Neuronal stem cell (in vitro differentiated cells): ENCODE measurements at regions not wholly inside any gene's neighbourhood (a gene's known extent, or its start where the extent isn't known, plus 50 kb on each side); places are given as distances from the start of the nearest gene placed in this dataset.

Experiments used
- DNase-seq: peaks from one replicate; pipeline ENCODE4 v3.0.0-alpha.2; 2013; ENCODE audit warnings: low spot score
- H2AFZ ChIP-seq: one replicate; pipeline ENCODE4 v1.6.1; 2013; ENCODE audit warnings: mild to moderate bottlenecking, low read length, inconsistent platforms
- H2AK5ac ChIP-seq: 2 replicates; pipeline ENCODE4 v1.6.1; 2013; ENCODE audit warnings: low read depth, mild to moderate bottlenecking, inconsistent platforms, low read length, moderate library complexity, mixed read lengths
- H2BK120ac ChIP-seq: 2 replicates; pipeline ENCODE4 v1.6.1; 2013; ENCODE audit warnings: low read depth, mild to moderate bottlenecking, inconsistent platforms, low read length, moderate library complexity, mixed read lengths
- H2BK12ac ChIP-seq: one replicate; pipeline ENCODE4 v1.6.1; 2013; ENCODE audit warnings: low read length, inconsistent platforms
- H2BK15ac ChIP-seq: 2 replicates; pipeline ENCODE4 v1.6.1; 2013; ENCODE audit warnings: mild to moderate bottlenecking, low read length, inconsistent platforms, mixed read lengths
- H2BK5ac ChIP-seq: one replicate; pipeline ENCODE4 v1.6.1; 2013; ENCODE audit warnings: inconsistent platforms, mild to moderate bottlenecking, low read length, moderate library complexity
- H3K14ac ChIP-seq: one replicate; pipeline ENCODE4 v1.6.1; 2013; ENCODE audit warnings: low read length, inconsistent platforms
- H3K18ac ChIP-seq: 2 replicates; pipeline ENCODE4 v1.6.1; 2013; ENCODE audit warnings: low read length, inconsistent platforms
- H3K23ac ChIP-seq: 2 replicates; pipeline ENCODE4 v1.6.1; 2013; ENCODE audit warnings: low read depth, mild to moderate bottlenecking, mixed read lengths, low read length, inconsistent platforms; ENCODE audit not compliant: poor library complexity
- H3K27ac ChIP-seq: replicated peaks from 3 replicates; pipeline ENCODE4 v1.5.1; 2013; ENCODE audit warnings: low read length, inconsistent platforms
- H3K27me3 ChIP-seq, 3 experiments: 2 replicates each; pipeline ENCODE4 v1.6.1; 2013; ENCODE audit warnings: low read length in 3 of 3, mild to moderate bottlenecking in 2 of 3, inconsistent platforms in 1 of 3, low read depth in 1 of 3, mixed read lengths in 1 of 3, moderate library complexity in 1 of 3; ENCODE audit not compliant: control insufficient read depth in 3 of 3, insufficient read depth in 3 of 3
- H3K36me3 ChIP-seq, 2 donors: replicated peaks in 1 of 2; 2 replicates each; pipeline ENCODE4 v1.6.1; 2013; ENCODE audit warnings: low read length in 2 of 2; ENCODE audit not compliant: control insufficient read depth in 2 of 2, insufficient read depth in 2 of 2
- H3K4ac ChIP-seq: 2 replicates; pipeline ENCODE4 v1.6.1; 2013; ENCODE audit warnings: inconsistent platforms, mild to moderate bottlenecking, low read length, moderate library complexity
- H3K4me1 ChIP-seq, 2 donors: 1 replicate in 1 of 2; 2 replicates in 1 of 2; pipeline ENCODE4 v1.6.1; 2013; ENCODE audit warnings: low read length in 2 of 2, low read depth in 1 of 2; ENCODE audit not compliant: control insufficient read depth in 2 of 2, insufficient read depth in 1 of 2
- H3K4me2 ChIP-seq: one replicate; pipeline ENCODE4 v1.6.1; 2013; ENCODE audit warnings: mild to moderate bottlenecking, low read length, inconsistent platforms; ENCODE audit not compliant: insufficient read depth, poor library complexity, severe bottlenecking
- H3K4me3 ChIP-seq, 2 donors: 2 replicates each; pipeline ENCODE4 v1.5.1; 2013; ENCODE audit warnings: low read length in 2 of 2, mild to moderate bottlenecking in 2 of 2, inconsistent platforms in 1 of 2, moderate library complexity in 1 of 2
- H3K79me1 ChIP-seq: one replicate; pipeline ENCODE4 v1.6.1; 2013; ENCODE audit warnings: low read depth, mild to moderate bottlenecking, inconsistent platforms, low read length, moderate library complexity
- H3K9ac ChIP-seq: one replicate; pipeline ENCODE4 v1.6.1; 2013; ENCODE audit warnings: mild to moderate bottlenecking, low read depth, low read length, inconsistent platforms; ENCODE audit not compliant: poor library complexity
- H3K9me3 ChIP-seq, 2 donors: replicated peaks in 1 of 2; 2 replicates each; pipeline versions ENCODE3 to v1.6.1; 2013; ENCODE audit warnings: low read length in 2 of 2, mild to moderate bottlenecking in 2 of 2, inconsistent platforms in 1 of 2, low read depth in 1 of 2, mixed read lengths in 1 of 2, moderate library complexity in 1 of 2; ENCODE audit not compliant: control insufficient read depth in 2 of 2, insufficient read depth in 1 of 2
- H4K8ac ChIP-seq: one replicate; pipeline ENCODE4 v1.6.1; 2013; ENCODE audit warnings: low read depth, mild to moderate bottlenecking, inconsistent platforms, low read length, moderate library complexity
- H4K91ac ChIP-seq: one replicate; pipeline ENCODE4 v1.6.1; 2013; ENCODE audit warnings: low read length, low read depth, mild to moderate bottlenecking, inconsistent platforms; ENCODE audit not compliant: poor library complexity
- WGBS, 2 donors: extraction: QIAGEN DNeasy Blood & Tissue Kit; methylation state at CpG; one replicate each; pipeline ENCODE4 v1.1.7; 2013; ENCODE audit warnings: missing lambda C conversion rate in 2 of 2, mixed read lengths in 1 of 2; ENCODE audit not compliant: insufficient read length in 2 of 2, insufficient replicate concordance in 1 of 2; ENCODE audit errors: extremely low coverage in 2 of 2; 5-methylcytosine and 5-hydroxymethylcytosine counted together

DNA sequence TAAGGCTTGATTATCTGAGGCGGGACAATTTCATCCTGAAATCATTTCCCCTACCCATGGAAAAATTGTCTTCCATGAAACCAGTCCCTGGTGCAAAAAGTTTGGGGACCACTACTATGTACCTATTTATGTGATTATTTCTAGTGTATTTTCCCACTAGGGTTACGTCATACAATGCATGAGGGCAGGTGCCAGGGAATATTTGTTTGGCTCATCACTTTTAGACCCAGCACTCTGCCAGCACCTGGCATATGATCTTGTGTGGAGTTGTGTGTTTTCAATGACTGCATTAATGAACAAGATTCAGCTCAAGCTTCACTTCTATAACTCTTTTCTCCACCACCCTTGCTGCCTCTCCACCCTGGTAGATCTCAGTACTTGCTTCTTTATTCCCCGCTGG is 73.3 kb upstream of the TNKS2 start:
- no peak overlapping the region for H2BK12ac ChIP-seq
- H3K14ac ChIP-seq: no peak overlapping the region
- H3K36me3 ChIP-seq: peaks cover 0 to 1% of the 10 kb centered on the region in 2 donors
- no peak for DNase-seq
- no peak overlapping the region for H4K91ac ChIP-seq
- no peak overlapping the region for H3K27ac ChIP-seq
- H2BK5ac ChIP-seq: no peak overlapping the region
- H3K18ac ChIP-seq: no peak overlapping the region
- no CpG with 5 or more reads among the region's 3 CpGs for WGBS, 2 donors
- peaks cover 0 to 6% (median 0%) of the 10 kb centered on the region in 3 experiments for H3K27me3 ChIP-seq
- no peak overlapping the region for H3K23ac ChIP-seq
- H2AFZ ChIP-seq: no peak overlapping the region
- H2BK15ac ChIP-seq: no peak overlapping the region
- H2BK120ac ChIP-seq: no peak overlapping the region
- no peak overlapping the region for H3K9ac ChIP-seq
- H3K9me3 ChIP-seq: peaks cover 0 to 2% of the 10 kb centered on the region in 2 donors
- no peak overlapping the region for H4K8ac ChIP-seq
- H2AK5ac ChIP-seq: no peak overlapping the region
- no peak overlapping the region for H3K4me2 ChIP-seq
- no peaks in the 10 kb centered on the region for H3K4me1 ChIP-seq
- no peak overlapping the region for H3K4me3 ChIP-seq
- H3K79me1 ChIP-seq: no peaks in the 10 kb centered on the region
- H3K4ac ChIP-seq: no peak overlapping the region

DNA sequence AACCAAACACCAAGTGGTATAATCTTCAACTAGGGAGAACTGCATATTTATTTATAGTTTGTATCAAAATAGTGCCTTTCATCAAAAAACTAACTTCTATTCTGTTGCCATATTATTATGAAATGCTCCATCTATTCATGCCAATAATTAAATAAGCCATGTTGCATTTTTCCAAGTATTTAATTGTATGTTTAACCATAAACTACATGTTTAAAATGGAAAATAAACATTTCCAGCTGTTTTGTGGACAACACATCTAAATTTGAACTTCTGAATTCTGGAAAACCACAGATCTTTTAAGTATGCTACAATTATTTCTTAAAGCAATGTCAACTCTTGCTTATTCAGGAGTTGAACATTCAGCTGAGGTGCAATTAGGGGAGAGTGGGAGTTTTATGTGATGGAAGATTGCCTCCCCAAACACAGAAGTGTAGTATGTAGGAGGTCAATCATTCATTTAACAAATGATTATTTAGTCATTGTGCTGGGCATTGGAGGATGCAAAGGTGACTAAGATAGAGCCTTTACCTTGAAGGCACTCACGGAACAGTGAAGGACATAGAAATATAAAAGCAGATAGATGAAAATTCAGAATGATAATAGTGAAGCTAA is 80.7 kb upstream of the PPP1R3C start:
- Histone ChIP-seq H3K4ac (no peak overlapping the region), H3K27ac (no peak overlapping the region), H3K18ac (no peak overlapping the region), H3K79me1 (no peaks in the 10 kb centered on the region), H3K4me3 (no peak overlapping the region), H3K9ac (no peak overlapping the region), H3K23ac (no peak overlapping the region), H2BK120ac (no peak overlapping the region), H3K14ac (no peak overlapping the region), H2AK5ac (no peak overlapping the region), H3K9me3 (no peaks in the 10 kb centered on the region), H4K91ac (no peak overlapping the region), H3K27me3 (no peaks in the 10 kb centered on the region), H3K4me1 (no peaks in the 10 kb centered on the region), H3K36me3 (no peaks in the 10 kb centered on the region), H2BK5ac (no peak overlapping the region), H4K8ac (no peak overlapping the region), H2BK15ac (no peak overlapping the region), H2BK12ac (no peak overlapping the region), H3K4me2 (no peak overlapping the region), H2AFZ (no peak overlapping the region)
- WGBS, 2 donors: no CpG with 5 or more reads among the region's 1 CpG
- DNase-seq: no peak

DNA sequence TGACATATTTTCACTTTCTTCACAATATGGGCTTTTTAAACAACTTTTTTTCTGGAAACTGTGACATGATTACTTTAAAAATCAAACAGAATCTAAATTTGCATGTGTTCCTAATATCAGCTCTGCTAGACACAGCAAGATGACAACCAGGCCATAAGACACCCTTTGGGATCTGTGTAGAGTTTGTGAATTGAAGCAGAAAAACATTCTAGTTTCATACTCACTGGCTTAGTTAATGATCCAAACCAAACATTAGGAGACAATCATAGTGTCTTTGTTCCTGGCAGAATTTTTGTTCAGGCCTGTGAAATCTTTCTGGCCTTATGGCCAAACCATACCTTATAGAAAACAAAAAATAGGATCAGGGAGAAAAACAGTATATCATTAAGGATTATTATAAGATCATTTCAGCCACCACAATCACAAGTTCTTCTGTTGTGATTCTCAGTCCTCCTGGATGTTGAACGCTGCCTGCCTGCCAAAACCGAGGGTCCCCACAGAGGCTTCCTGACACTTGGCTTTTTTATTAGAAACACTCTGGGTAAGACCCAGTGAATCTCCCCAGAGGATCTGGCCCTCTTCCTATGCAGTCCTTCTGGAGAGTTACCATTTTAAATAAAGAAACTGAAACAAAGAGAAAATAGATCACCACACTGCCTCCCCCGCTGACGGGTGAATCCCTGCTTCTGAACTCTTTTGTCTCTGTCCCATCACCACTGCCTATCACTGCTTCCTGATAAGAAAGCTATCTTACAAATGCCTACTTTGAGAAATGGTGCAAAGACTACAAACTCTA is 79.2 kb upstream of the PPP1R3C start:
- Histone ChIP-seq H3K4me3 (no peak overlapping the region), H3K9ac (no peak overlapping the region), H2AK5ac (no peak overlapping the region), H3K4ac (no peak overlapping the region), H2BK12ac (no peak overlapping the region), H3K36me3 (no peaks in the 10 kb centered on the region), H3K79me1 (no peaks in the 10 kb centered on the region), H3K4me1 (no peaks in the 10 kb centered on the region), H4K91ac (no peak overlapping the region), H2BK15ac (no peak overlapping the region), H3K18ac (no peak overlapping the region), H2AFZ (peak overlapping the region; percentile 64), H3K9me3 (no peaks in the 10 kb centered on the region), H2BK5ac (no peak overlapping the region), H4K8ac (no peak overlapping the region), H3K27ac (no peak overlapping the region), H3K14ac (no peak overlapping the region), H3K23ac (no peak overlapping the region), H3K4me2 (no peak overlapping the region), H3K27me3 (no peaks in the 10 kb centered on the region), H2BK120ac (no peak overlapping the region)
- DNase-seq: no peak
- WGBS, 2 donors: no CpG with 5 or more reads among the region's 4 CpGs

DNA sequence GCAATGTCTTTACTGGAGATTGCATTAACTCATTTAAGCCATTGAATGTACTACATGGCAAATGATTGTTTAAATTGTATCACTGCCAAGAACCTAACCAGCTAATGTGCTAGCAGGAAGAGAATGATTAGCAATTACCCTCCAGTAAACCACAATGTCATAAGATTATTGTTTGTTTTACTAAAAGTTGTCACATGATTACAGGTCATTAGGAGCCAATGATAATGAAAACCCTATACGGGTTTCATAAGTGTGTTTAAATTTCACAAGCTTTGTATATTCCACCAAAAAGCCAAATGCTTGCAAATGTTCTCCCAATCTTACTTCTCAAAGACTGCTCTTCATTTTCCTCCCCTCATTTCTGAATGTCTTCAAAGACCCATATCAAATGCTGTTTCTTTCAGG is 76.5 kb upstream of the PPP1R3C start:
- H3K9ac ChIP-seq: no peak overlapping the region
- no peak overlapping the region for H2BK12ac ChIP-seq
- no peak overlapping the region for H3K4ac ChIP-seq
- no peaks in the 10 kb centered on the region for H3K36me3 ChIP-seq
- H3K9me3 ChIP-seq: no peaks in the 10 kb centered on the region
- H3K14ac ChIP-seq: no peak overlapping the region
- H3K4me2 ChIP-seq: no peak overlapping the region
- H3K27me3 ChIP-seq: no peaks in the 10 kb centered on the region
- no CpG with 5 or more reads among the region's 1 CpG for WGBS, 2 donors
- no peak overlapping the region for H4K91ac ChIP-seq
- H2AFZ ChIP-seq: no peak overlapping the region
- H3K27ac ChIP-seq: no peak overlapping the region
- no peak overlapping the region for H3K23ac ChIP-seq
- no peaks in the 10 kb centered on the region for H3K79me1 ChIP-seq
- H4K8ac ChIP-seq: no peak overlapping the region
- no peak overlapping the region for H3K4me3 ChIP-seq
- H3K18ac ChIP-seq: no peak overlapping the region
- no peak overlapping the region for H2BK15ac ChIP-seq
- H3K4me1 ChIP-seq: no peaks in the 10 kb centered on the region
- H2BK120ac ChIP-seq: no peak overlapping the region
- DNase-seq: no peak
- H2AK5ac ChIP-seq: no peak overlapping the region
- no peak overlapping the region for H2BK5ac ChIP-seq
